ENCODE measurements at regions not wholly inside any gene's neighbourhood (a gene's known extent, or its start where the extent isn't known, plus 50 kb on each side); places are given as distances from the start of the nearest gene placed in this dataset.

DNA sequence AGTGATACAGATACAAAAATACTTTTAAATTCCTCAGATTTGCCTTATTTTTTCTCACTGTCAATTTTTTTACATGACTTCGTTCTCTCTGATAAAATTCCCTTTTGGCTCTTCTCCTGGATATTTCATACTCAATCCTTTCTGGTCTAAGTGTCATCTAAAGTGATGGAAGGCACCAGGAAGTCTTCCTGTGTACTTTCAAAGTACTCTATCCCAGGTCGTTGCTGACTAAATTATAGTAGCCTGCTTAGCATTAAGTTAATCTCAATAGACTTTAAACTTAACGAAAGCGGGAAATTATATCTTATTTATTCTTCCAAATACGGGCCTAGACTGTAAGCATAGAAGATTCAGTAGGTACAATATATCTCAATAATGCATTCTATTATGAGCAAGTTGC is 67.8 kb downstream of the CASP12 start:
- in situ Hi-C loops (cut with HindIII; ENCODE audit: low sequenced_read_pairs): no loop called here

DNA sequence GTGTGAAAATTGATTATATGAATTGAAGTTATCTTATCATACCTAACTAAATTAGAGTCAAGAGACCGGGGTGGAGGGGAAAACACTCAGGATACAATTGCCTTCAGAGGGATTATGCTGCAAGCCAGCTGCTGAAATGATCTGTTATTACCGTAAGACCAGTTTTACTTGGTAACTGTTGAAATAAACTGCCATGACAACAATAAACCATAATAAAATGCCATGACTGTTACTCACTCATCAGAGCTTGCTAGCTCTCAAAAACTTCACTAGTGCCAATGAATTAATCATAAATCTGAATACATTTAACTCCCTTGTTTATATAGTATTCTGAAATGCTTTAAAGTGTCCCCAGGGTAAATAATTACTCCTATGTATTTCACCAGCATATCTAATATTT is 68.2 kb downstream of the CASP12 start:
- in situ Hi-C loops (cut with HindIII; ENCODE audit: low sequenced_read_pairs): no loop called here

DNA sequence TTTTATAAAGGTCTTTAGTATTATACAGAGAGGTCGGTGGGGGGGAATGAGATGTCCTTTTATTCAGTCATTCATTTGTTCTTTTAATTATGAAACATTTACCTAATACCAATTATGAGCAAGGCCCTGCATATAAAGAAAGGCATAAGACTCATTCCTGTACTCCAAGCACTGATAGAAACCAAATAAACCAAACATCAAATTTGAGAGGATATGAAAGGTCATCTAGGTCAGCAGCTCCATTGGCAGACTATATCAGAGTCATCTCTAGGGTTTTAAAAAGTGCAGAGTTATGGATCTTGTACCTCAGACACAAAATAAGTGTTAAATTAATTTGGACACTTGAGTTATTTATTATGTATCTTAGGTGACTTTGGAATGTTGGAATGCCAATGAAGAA is 71.5 kb downstream of the CASP12 start:
- in situ Hi-C loops (cut with HindIII; ENCODE audit: low sequenced_read_pairs): no loop called here

DNA sequence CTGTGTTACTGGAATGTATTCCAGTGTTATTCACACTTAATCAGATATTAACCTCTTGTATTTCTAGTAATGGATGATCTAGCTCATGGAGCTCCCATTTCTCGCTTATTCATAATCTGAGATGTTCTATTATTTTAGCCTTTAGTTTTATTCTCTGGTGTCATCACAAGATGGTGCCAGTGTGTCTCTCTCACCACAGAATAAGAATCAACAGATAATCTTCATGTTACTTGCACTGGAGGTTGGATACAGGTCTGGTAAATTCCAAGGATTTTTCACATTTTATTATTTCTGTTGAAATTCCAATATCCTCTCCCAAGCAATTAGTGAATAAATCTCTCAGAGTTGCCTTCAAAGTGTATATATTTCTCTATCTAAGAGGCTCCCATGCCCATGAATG is 74.6 kb downstream of the CASP12 start:
- in situ Hi-C loops (cut with HindIII; ENCODE audit: low sequenced_read_pairs): no loop called here

DNA sequence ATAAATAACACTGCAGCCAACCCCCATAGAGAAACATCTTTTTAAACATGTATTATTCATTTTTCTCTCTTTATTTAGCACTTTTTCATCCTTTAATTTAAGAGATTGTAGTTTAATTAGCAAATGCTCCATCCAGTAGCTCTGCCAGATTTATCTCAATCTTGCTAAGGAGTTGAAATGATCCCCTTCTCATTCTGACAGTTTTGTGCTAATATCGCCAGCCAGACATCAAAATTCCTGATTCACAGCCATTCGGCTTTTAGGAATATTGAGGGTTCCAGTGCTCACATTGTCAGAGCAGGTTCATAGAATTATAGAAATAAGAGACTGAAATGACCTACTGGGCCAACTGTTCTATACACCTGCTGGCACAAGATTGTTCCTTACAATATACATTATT is 77.8 kb downstream of the CASP12 start:
- in situ Hi-C loops (cut with HindIII; ENCODE audit: low sequenced_read_pairs): no loop called here

- in situ Hi-C loops (cut with HindIII; ENCODE audit: low sequenced_read_pairs): no loop called here
Observed at GRCh38 chr11:104819603-104820002, 78.7 kb downstream of the CASP12 start.

GRCh38 chr11:104819107-104819506 is 79.2 kb downstream of the CASP12 start:
- in situ Hi-C loops (cut with HindIII; ENCODE audit: low sequenced_read_pairs): no loop called here

DNA sequence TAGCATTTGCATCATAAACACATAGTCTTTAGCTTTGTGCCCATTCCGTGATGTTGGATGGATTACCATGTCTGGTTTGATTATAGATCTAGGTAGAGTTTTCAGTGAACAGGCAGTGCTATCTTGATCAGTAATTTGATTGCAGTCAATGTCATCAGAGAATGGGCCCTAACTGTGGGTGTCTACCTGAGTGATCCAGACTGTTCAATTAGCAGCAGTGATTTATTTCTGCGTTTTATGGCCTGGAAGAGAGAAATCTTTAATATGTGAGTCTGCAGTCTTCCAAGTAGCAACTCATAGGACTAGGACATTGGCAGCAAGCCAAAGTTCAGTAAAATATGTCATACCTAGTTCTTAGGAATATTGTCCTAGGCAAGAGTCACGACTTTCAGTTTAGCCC is 80.3 kb downstream of the CASP12 start:
- in situ Hi-C loops (cut with HindIII; ENCODE audit: low sequenced_read_pairs): no loop called here

GRCh38 chr11:104813532-104813931 is 84.7 kb downstream of the CASP12 start:
- in situ Hi-C loops (cut with HindIII; ENCODE audit: low sequenced_read_pairs): no loop called here

GRCh38 chr11:104812103-104812788 is 86.0 kb downstream of the CASP12 start:
- in situ Hi-C loops (cut with HindIII; ENCODE audit: low sequenced_read_pairs): no loop called here

DNA sequence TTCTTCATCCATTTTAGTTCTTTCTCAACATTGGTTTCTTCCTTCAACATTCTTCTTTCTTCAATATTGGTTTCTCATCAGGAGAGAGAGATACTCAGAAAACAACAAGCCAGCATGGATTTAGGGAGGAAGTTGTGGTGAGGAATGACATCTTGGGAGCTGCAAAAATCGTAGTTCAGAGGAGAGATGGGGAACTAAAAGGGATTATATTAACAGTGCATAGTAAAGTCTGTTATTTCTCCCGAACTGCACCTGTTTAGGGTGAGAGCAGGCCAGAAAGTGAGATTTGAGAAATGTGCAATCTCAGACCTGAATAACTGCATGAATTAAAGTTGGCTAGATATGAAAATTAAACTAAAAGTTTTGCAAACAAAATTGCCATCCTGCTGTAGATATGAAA is 94.5 kb downstream of the CASP12 start:
- in situ Hi-C loops (cut with HindIII; ENCODE audit: low sequenced_read_pairs): no loop called here

DNA sequence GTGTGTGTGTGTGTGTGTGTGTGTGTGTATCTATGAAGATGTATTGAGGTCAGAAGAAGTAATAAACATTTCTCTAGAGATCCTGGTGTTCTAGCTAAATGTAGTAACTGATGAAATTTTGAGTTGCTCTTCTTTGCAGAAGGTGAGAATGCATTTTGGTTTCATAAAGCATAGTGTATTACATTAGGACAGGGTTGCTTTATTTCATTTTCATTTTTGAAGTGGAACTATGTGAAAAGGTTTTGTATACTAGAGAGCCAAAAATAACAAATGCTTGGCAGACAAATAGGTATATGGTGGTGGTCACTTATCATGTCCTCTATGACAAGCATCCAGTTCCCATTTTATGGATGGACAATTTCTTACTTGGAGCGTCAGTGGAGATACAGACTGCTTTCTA is 99.0 kb downstream of the CASP12 start:
- in situ Hi-C loops (cut with HindIII; ENCODE audit: low sequenced_read_pairs): loop anchor here (5.0 kb wide), 1 partner anchor 68 kb away; no protein-coding TSS in a partner anchor

GRCh38 chr11:104798789-104799188 is 99.5 kb downstream of the CASP12 start:
- in situ Hi-C loops (cut with HindIII; ENCODE audit: low sequenced_read_pairs): loop anchor here (5.0 kb wide), 1 partner anchor 69 kb away; no protein-coding TSS in a partner anchor

DNA sequence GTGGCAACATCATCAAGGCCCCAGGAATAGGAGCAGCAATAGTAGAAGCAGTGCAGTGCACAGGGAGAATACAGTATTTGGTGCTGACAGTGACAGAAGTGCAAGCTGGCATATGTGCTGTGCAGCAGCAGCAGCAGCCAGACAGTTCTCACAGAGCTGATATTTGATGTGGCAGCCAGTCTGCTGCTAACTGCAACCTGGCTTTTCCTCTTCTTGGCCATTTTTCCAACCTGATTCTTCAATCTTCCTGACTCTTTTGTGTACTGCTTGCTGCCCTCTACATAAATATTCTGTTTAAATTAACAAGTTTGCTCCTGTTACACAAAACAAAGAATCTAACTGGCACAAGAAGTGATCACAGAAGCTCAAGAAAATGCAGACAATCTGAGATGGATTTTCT is 102.0 kb downstream of the CASP12 start:
- in situ Hi-C loops (cut with HindIII; ENCODE audit: low sequenced_read_pairs): loop anchor here (5.0 kb wide), 1 partner anchor 71 kb away; no protein-coding TSS in a partner anchor

GRCh38 chr11:104795501-104796213 is 102.6 kb downstream of the CASP12 start:
- in situ Hi-C loops (cut with HindIII; ENCODE audit: low sequenced_read_pairs): loop anchor here (5.0 kb wide), 1 partner anchor 72 kb away; no protein-coding TSS in a partner anchor

DNA sequence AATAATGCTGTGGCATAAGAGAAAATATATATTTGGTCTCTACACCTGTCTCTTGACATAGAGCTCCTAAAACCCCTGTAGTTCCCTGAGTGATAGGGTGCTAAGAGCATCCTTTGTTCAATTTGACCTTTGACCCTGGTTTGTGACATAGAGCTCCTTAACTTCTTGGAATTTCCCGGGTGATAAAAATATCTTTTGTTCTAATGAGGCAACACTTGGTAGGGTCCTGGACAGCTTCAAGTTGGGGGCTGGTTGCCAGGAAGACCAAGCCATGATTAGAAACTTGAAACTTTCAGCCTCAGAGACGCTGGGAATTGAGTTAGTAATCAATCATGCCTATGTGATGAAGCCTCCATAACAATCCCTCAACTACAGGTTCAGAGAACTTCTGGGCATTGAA is 105.4 kb downstream of the CASP12 start:
- in situ Hi-C loops (cut with HindIII; ENCODE audit: low sequenced_read_pairs): no loop called here

GRCh38 chr11:104791896-104792295 is 106.4 kb downstream of the CASP12 start:
- in situ Hi-C loops (cut with HindIII; ENCODE audit: low sequenced_read_pairs): no loop called here

DNA sequence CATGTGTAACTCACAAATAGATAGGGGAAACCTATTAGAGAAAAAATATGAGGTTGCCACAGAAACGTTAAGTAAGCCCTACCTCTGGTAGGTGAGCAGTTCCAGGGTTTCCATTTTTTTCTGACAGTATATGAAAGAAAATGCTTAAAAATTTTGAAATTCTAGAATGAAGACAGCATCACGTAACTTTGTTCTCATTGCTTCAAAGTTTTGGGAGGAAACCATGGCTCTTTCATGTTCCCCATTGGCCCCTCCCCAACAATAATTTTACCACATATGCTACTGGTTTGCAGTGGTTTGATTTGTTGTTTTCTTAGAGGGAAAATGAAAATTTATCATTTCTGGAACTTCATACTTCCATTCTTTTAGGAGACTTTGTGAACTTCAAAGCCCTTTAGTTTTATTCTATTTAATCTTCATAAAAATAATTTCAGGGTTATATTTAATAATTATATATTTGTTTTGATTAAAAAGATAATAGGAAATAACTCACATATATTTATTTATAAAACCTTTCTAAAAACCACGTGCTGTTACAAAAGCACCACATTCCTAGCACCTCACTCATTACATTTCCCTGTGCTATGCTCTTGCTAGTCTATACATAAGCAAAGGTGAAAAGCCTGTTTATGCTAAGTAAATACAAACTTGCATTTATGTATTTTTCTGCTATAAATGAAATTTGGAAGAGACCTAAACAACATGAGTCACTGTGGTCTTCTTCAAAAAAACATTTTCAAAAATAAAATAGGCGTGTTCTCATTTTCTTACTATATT is 113.4 kb downstream of the CASP12 start:
- in situ Hi-C loops (cut with HindIII; ENCODE audit: low sequenced_read_pairs): no loop called here

DNA sequence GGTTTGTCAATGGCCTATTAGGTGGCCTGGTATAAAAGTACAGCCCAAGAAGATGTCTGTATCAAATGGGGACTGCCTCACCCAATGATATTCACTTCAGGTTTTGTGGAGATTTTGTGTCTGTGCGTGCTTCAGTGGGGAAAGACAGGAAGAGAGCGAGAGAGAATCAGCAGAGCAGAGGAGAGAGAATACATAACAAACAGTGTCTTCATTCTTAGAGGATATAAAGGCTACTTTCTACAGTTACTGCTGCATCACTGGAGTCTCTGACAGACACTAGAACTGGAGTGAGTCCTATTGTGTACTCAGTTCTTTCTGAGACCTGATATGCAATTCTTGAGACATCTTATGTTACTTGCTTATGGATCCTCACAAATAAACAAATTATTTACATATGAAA is 115.0 kb downstream of the CASP12 start:
- in situ Hi-C loops (cut with HindIII; ENCODE audit: low sequenced_read_pairs): no loop called here

DNA sequence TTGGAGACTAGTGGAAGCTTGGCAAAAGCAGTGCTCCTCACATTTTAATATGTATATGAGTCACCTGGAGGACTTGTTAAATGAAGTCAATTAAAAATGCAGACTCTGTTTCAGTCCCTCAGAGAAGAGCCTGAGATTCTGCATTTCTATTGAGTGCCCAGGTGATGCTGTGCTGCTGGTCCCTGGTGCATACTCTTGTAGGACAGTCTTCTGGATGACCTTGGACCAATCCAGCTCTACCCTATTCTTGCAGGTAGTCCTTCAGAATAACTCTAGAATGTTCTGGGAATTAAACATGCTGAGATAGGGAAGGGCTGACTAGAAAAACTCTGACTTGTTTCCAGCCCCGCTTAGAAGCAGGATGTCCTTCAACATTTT is 115.9 kb downstream of the CASP12 start:
- in situ Hi-C loops (cut with HindIII; ENCODE audit: low sequenced_read_pairs): no loop called here

- in situ Hi-C loops (cut with HindIII; ENCODE audit: low sequenced_read_pairs): no loop called here
Observed at GRCh38 chr11:104781719-104782376, 116.4 kb downstream of the CASP12 start.

Data from endothelial cell of hepatic sinusoid (primary cell).